GM13977 (cell line): ENCODE measurements at regions not wholly inside any gene's neighbourhood (a gene's known extent, or its start where the extent isn't known, plus 50 kb on each side); places are given as distances from the start of the nearest gene placed in this dataset.
A peak's percentile ranks its signal among the peaks of the same experiment; 100 is the strongest.

ENCODE experiments used
- DNase-seq: peaks from one replicate; pipeline ENCODE4 v3.0.0; 2012; ENCODE audit warnings: low spot score
- CTCF ChIP-seq: IDR thresholded peaks from 2 replicates; pipeline ENCODE4 v1.5.1; 2012; ENCODE audit warnings: mild to moderate bottlenecking, control low read depth; ENCODE audit not compliant: insufficient read depth; ENCODE audit errors: extremely low read depth, missing control alignments
- in situ Hi-C: fragments of 300-500 bp; cut with MboI; formaldehyde crosslinking; loops from one replicate; pipeline ENCODE4 v1.12.0; 2022; ENCODE audit warnings: low sequenced_read_pairs, low pct_unique_long_range_greater_than_20kb, mixed read lengths, inconsistent platforms; ENCODE audit not compliant: unreplicated experiment

DNA sequence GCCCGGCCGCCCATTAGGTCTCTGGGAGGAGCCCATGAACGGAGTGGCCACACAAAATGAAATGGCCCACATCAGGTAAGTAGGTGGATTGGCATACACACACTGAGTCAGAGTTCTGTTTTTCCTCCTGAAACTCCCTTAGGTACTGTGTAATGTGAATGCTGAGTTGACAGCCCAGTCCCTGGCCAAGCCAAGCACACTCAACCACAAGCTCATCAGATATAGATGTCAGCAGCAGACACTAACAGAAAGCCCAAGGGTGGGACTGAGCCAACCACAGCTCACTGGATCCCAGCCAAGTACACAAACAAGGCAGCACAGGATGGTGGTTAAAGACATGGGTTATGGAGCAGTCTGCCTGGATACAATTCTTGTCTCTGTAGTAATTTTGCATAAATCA is 403.4 kb downstream of the GJA1 start:
- in situ Hi-C loops: no loop called here
- no peak for TF ChIP-seq CTCF
- DNase-seq: no peak

- no peak for TF ChIP-seq CTCF
- in situ Hi-C loops: no loop called here
- DNase-seq: no peak
Observed at GRCh38 chr6:121839896-121840295, 404.4 kb downstream of the GJA1 start.

- no peak for TF ChIP-seq CTCF
- DNase-seq: no peak
- in situ Hi-C loops: no loop called here
Observed at GRCh38 chr6:121844898-121845297, 409.5 kb downstream of the GJA1 start.

DNA sequence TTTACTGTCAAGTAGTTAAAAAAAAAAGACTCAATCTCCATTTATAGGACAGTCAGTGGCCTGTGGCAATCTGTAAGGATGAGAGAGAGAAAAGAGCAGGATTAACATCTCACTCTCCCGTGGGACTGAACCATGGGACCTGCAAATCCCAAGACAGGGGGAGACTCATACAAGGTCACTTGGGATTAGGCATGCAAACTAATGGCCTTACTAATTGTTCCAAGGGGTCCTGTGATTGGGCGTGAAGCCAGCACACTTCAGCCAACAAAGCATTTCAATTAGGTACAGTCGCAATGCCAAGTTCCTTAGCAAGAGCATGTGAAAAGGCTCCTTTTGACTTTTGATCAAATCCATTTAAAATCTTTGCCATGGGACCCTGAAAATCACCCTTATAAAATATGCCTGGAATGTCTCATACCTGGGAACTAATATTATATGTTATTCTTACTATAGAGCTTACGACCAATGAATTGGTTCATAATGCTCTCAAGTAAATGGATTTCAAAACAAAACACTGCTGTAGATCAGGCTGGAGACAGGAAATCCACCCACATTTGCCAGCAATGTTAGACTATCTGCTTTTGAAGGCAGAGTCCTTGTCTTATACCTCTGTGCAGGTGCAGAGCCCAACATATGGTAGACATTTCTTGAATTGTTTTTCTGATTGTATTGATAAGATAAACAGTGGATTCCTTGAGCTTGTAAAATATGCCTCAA is 412.5 kb downstream of the GJA1 start:
- in situ Hi-C loops: no loop called here
- DNase-seq: no peak
- no peak for TF ChIP-seq CTCF

DNA sequence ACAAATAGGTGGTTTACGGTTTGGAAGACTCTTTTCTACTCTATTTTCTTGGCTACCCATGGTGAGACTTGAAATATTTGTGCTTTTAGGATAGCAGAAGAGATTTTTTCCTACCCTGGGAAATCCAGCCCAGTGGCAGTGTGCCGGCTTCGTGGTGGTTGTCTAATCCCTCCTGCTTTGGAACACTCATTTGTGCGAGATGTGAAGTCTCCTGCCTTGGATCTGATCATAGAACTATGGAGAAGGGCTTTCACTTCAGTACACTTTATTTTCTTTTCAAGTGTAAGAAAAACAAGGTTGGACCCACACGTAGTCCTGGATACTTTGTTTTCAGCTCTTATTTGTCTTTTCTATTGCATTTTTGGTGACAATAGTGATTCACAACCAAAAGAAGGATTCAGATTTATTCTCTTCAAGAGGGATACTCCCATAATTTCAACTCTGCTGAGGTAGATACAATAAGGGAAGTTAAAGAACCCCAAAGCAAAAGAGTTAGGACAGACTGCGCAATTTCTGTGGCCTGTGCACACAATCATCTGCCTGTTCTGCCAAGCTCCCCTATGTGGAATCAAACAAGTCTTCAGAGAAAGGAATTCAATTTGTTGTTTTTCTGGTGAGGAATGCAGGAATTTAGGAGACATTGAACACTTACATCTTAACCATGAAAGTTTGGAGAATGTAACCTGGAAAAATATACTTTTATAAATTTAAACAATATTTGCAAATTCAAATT is 413.2 kb downstream of the GJA1 start:
- no peak for DNase-seq
- TF ChIP-seq CTCF: no peak
- in situ Hi-C loops: no loop called here

DNA sequence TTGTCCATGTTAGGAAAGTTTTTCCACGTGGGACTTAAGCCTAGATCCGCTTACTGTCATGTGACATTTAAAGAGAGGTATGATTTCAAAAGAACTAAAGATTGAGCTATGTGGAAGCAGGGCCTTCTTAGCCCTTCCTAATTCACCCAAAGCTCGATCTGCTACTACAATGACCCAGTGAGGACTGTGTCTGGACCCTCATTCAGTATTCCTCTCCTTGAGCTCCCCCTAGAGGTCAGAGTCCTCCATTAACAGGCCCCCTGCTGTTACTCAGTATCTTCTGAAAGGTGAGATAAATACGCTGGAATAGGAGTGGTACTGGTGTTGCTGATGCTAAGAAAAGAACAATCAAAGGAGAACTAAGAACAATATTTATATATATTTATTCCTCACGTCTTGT is 414.0 kb downstream of the GJA1 start:
- in situ Hi-C loops: no loop called here

More for the DNA sequence above, 414.0 kb downstream of the GJA1 start:
- DNase-seq: peak; percentile 30
- peak; percentile 77 for TF ChIP-seq CTCF
